ENCODE measurements at regions not wholly inside any gene's neighbourhood (a gene's known extent, or its start where the extent isn't known, plus 50 kb on each side); places are given as distances from the start of the nearest gene placed in this dataset.

DNA sequence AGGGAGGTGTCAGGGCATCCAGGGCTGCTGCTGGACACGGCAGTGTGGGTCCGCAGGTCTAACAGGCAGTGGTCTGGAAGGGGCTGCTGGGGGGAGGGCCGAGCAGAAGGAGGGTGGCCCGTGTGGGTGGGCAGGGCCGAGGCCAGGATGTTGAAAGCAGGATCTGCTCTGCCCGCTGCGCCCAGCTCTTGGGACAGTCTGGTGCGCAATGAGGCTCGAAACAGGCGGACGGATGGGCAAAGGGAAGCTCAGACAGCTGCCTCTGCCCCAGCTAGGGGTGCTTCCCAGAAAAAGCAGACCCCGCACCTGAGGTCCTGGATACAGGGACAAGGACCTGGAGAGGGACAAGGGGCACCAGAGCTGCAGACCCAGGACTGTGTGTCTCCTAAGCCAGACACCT lies 121.3 kb downstream of the FAM53A start:
- TF ChIP-seq, protein P1, sequence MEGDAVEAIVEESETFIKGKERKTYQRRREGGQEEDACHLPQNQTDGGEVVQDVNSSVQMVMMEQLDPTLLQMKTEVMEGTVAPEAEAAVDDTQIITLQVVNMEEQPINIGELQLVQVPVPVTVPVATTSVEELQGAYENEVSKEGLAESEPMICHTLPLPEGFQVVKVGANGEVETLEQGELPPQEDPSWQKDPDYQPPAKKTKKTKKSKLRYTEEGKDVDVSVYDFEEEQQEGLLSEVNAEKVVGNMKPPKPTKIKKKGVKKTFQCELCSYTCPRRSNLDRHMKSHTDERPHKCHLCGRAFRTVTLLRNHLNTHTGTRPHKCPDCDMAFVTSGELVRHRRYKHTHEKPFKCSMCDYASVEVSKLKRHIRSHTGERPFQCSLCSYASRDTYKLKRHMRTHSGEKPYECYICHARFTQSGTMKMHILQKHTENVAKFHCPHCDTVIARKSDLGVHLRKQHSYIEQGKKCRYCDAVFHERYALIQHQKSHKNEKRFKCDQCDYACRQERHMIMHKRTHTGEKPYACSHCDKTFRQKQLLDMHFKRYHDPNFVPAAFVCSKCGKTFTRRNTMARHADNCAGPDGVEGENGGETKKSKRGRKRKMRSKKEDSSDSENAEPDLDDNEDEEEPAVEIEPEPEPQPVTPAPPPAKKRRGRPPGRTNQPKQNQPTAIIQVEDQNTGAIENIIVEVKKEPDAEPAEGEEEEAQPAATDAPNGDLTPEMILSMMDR (IDR thresholded peaks at IDR 0.05) = no peak
- TF ChIP-seq EZH2 (IDR thresholded peaks at IDR 0.05; ENCODE audit: borderline replicate concordance, insufficient read depth, low read depth, low read length, poor library complexity, severe bottlenecking) = no peak
